Neural progenitor cell (in vitro differentiated cells): ENCODE measurements at regions not wholly inside any gene's neighbourhood (a gene's known extent, or its start where the extent isn't known, plus 50 kb on each side); places are given as distances from the start of the nearest gene placed in this dataset.

Source experiments
- EZH2 ChIP-seq: fragments of 200-600 bp; sonication (generic); IDR thresholded peaks from 2 replicates; pipeline ENCODE4 v1.6.1; 2017; ENCODE audit warnings: antibody characterized with exemption, mild to moderate bottlenecking, moderate library complexity
- EZH2phosphoT487 ChIP-seq: fragments of 200-600 bp; sonication (generic); IDR thresholded peaks from 2 replicates; pipeline ENCODE4 v1.6.1; 2017; ENCODE audit warnings: antibody characterized with exemption
- TF ChIP-seq, protein P1 (sequence below): fragments of 200-600 bp; sonication (generic); IDR thresholded peaks from 2 replicates; pipeline ENCODE4 v1.5.1; 2017; ENCODE audit warnings: antibody characterized with exemption, mild to moderate bottlenecking

DNA sequence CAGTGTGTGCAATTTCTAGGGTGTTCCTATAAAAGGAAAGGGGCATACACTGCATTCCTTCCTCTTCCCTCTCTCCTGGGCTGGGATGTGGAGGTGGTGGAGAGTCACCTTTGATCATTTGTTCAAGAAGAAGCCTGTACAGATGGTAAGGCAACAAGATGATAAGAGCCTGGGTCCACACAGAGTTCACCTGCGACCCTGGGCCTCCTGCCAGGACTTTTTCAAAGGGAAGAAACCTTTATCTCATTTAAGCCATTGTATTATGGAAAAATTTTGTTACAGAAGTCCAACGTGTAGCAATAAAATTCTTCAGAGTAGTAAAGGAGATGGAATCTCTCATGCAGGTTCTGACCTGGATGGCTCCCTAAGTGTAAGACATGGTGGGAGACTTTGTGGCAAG lies 189.1 kb downstream of the MIS18A start:
- no peak for TF ChIP-seq EZH2phosphoT487
- TF ChIP-seq, protein P1, sequence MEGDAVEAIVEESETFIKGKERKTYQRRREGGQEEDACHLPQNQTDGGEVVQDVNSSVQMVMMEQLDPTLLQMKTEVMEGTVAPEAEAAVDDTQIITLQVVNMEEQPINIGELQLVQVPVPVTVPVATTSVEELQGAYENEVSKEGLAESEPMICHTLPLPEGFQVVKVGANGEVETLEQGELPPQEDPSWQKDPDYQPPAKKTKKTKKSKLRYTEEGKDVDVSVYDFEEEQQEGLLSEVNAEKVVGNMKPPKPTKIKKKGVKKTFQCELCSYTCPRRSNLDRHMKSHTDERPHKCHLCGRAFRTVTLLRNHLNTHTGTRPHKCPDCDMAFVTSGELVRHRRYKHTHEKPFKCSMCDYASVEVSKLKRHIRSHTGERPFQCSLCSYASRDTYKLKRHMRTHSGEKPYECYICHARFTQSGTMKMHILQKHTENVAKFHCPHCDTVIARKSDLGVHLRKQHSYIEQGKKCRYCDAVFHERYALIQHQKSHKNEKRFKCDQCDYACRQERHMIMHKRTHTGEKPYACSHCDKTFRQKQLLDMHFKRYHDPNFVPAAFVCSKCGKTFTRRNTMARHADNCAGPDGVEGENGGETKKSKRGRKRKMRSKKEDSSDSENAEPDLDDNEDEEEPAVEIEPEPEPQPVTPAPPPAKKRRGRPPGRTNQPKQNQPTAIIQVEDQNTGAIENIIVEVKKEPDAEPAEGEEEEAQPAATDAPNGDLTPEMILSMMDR, result no peak
- TF ChIP-seq EZH2, result no peak
